GM21529 (cell line): ENCODE measurements at regions not wholly inside any gene's neighbourhood (a gene's known extent, or its start where the extent isn't known, plus 50 kb on each side); places are given as distances from the start of the nearest gene placed in this dataset.
"Not testable (repeated sequence)": the region's sequence is repeated elsewhere in the genome, so short reads cannot be mapped to it uniquely, and the experiment has no call there.

Experiments used
- ATAC-seq: cut with Tn5 transposase; IDR thresholded peaks from one replicate; pipeline ENCODE4 v1.9.1; 2021; ENCODE audit not compliant: unreplicated experiment

DNA sequence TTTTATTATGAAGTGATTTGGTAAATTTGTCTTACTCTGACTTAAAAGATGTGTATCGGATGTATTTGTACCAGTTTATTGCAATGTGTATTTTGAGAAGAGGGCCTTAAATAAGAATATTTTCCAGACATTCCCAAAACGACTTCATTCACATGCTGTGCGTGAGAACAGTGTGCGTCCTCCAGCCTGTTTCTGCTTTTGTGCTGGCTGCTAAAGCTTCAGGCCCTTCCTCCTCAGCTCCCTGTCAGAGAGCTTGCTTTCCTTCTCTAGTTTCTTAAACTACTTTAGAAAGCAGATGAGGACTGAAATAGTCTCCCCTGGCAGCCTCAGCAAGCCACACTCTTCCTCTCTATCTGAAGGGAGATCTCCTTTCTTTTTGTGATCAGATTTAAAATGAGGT is 157.8 kb downstream of the SAMD5 start:
- ATAC-seq: no peak

DNA sequence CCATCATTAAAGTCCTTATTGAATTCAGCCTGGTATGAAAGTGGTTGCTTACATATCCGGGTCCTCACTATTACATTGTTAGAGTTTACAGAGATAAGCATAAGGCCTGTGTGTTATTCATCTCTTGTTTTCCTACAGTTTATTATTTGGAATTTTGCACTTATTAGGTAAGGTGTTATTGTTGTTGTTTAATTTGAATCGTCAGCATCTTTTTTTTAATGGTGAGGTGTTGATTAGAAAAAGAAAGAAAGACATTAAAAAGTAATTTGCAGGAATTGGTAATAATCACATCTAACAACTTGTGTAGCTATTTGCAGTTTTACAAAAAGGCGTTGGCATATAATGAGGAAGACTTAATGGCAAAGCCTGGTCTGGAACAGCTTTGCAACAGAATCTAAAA is 158.6 kb downstream of the SAMD5 start:
- ATAC-seq: no peak

DNA sequence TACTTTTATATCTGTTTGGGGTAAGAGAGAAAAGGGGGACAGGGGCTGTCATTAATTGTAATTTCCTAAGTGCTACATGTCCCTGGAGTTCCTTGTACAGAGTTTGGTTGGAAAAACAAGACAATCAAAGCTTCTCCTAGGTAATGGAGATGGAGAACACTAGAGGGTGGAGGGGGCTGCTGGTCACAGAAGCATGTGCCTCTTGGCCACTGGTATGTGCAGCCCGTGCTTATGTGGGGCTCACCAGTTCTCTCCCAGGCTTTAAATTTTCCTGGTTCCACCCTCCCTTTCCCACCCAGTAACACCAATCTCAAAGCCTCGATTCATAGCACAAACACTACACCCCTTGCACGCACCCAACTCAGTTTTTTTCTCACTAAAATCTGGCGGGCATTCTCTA is 165.6 kb downstream of the SAMD5 start:
- ATAC-seq: no peak

DNA sequence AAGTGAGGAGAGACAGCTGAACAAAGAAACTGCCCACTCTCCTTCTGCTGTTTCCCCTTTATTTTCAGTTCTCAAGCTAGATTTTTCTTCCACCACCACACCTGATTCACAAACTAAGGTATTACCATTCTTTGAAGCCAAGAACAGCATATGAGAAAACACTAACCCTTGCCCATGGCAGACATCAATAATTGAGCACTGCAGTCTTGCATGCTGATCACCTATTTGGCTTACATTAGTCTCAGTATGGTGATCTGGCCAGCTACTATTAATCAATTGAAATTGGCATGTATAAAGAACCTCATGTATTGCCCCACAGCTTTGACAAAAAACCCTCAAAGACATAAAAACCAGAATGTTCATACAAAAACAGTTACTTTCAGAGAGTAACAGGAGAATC is 166.3 kb downstream of the SAMD5 start:
- ATAC-seq: no peak

DNA sequence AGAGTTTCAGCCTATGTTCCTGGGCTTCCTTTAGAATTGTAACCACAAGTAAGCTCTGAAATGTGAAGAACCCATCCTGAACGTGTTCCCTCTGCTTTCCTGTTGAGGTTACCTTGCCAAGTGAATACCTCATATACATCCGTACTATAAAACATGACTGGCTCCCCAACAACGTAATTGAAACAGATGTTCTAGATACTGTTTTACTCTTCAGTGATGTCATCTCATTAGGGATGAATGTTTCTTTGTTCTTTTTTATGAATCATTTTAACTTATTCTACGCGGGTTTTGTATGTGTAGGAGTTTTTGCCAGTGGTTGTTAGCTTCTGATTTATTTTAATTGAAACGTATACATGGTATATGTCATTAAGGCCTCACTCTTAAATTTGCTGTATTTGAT is 166.8 kb downstream of the SAMD5 start:
- ATAC-seq: no peak

DNA sequence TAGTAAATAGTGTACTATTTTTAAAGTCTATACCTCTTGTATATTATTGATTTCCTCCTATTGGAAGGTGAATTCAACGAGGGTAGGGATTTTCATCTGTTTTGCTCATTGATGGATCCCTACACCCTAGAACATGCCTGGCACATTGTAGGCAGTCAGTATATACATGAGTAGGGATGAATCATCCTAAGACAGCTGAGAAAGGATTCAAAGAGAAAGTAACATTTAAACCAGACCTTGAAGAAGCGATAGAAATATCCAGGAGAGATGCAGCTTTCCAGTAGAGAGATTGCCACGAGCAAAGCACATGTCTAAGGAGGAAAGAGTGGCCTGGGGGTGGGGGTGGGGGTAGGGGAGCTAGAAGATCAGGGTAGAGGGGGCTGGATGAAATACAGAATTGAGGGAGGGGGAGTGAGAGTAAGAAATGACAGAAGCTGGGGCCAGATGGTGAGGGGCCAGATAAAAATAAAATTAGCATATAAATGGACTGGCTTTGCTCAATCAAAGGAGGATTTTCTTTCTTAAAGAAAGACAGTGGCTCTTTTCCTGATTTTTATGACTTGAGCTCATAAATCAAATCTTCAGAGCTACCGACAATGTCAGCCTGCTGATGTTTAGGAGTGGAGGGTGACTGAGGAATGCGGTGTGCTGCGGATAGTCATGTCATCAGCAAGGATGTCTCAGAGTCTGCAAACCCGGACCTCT is 168.2 kb downstream of the SAMD5 start:
- no peak for ATAC-seq

DNA sequence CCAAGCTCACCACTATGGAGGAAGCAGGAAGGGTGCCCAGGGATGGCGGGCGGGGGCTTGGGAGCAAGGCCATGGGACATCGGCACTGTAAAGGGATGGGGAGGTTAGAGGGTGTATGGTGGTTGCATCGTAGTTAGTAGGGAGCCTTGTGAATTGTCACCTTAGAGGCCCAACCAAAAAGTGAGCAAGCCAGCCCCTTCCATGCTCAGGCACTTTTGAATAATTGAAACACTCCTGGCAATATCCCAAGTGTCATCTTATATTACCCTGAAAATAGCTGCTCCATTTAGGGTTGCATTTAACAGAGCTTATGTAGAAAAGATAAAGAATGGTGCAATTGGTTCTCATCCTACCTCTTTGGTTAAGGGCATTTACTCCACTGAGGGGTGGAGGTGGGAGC is 169.2 kb downstream of the SAMD5 start:
- no peak for ATAC-seq

DNA sequence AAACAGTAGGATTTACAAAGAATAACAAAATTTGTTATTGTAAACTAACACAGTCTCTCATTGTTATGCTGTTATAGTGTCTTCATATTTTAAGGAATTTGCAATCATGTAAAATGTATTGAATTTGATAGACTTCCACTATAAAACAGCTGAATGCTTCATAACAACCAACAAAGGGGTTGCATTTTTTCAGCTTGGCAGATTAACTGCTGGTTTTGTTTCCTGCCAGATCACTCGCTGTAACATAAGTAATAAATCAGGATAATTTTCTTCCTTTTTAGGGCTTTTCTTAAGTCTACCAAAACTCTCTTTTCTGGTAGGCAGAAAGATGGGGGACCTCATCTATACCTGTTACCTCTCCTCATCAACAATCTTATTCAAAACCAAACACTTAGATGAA is 169.8 kb downstream of the SAMD5 start:
- no peak for ATAC-seq

DNA sequence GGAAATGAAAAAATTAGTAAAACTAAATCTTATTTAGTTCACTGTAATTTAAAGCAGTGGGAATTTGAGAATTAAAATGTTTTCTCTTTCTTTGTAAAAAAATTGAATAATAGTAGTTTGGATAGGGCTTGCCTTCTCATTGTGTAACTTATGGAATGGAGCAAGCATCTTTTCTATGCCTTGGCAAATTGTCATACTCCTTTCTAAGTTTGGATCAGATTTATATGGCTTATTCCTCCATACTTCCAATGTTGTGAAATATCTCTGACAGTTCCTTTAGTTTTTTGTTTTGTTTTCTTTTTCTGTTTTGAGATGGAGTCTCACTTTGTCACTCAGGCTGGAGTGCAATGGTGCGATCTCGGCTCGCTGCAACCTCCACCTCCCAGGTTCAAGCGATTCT is 176.4 kb downstream of the SAMD5 start:
- ATAC-seq: no peak

DNA sequence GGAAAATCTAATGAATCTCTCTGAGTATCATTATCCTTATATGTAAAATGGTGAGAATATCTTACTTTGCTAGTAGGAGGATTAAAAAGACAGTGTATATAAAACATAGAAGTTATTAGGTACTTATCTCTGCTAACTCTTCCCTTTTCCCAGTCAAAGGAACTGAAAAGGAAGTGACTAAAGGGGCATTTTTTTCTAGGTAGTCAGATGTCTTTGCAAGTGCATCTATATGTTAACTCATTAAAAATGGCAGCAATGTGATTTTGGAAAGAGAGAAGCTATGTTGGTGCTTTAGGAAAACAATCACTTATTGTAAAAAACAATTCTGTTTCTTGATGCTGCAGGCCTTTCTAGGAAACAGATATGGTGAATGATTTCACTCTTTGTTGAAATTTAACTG is 180.9 kb downstream of the SAMD5 start:
- no peak for ATAC-seq

DNA sequence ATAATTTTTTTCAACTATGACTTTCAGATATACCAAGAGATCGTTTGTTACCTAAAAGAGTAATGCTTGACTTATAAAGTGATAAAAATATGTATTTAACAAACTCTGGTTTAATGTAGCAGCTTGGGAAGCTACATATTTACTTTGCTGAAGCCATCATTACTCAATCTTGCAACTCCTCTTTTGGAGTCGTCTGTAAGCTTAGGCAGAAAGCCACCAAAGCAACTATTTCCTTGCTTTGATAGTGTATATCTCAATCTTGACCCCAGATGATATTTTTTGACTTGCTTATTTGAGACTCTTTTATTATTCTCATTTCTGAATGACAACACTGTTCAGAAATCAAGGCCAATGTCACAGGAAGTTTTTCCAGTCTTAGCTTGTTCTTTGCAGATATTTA is 183.0 kb downstream of the SAMD5 start:
- no peak for ATAC-seq

DNA sequence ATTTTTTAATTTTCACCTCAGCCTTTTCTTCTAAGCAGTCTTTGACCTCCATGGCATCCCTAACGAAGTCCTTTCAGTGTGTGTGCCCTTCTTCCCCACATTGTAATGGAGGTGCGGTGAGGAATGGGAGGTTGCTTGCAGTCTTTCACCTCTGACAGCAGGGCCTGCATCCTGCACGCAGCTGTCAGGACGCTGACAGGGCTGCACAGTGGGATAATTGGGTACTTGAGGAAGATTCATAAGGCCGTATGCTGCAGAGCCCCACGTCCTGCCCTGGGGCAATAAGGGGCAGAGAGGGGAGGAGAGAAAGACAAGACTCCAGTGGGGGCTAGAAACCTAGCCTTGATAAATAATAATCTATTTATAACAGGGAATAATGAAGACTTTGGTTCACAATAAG is 184.7 kb downstream of the SAMD5 start:
- ATAC-seq: no peak

DNA sequence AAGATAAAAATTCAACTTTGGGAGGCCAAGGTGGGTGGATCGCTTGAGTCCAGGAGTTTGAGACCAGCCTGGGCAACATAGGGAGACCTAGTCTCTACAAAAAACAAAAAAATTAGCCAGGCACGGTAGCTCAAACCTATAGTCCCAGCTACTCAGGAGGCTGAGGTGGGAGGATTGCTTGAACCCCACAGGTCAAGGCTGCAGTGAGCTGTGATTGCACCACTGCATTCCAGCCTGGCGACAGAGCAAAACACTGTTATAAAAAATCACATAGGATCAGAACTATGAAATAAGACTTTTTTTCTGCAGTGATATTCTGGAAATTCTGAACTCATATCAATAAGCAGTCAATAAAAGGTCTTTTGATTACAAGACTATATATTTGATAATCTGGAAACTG is 186.1 kb downstream of the SAMD5 start:
- ATAC-seq: not testable (repeated sequence)

DNA sequence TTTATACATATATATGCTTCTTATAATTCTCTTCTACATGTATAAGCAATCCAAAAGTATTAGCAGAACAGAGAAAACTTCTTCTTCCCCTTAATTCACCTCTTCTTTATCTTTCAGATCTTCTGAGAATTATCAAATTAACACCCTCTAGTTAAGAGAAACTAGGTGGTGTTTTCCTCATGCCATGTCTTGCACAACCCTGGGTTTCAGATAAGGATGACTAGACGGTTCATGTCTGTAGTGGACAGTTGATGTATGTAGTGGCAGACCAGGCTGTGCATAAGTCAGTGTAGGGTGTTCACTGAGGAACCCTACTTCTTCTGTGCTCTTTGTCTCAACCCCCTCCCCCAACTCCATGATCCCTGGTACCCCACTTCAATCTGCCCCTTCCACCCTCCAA is 187.3 kb downstream of the SAMD5 start:
- no peak for ATAC-seq

DNA sequence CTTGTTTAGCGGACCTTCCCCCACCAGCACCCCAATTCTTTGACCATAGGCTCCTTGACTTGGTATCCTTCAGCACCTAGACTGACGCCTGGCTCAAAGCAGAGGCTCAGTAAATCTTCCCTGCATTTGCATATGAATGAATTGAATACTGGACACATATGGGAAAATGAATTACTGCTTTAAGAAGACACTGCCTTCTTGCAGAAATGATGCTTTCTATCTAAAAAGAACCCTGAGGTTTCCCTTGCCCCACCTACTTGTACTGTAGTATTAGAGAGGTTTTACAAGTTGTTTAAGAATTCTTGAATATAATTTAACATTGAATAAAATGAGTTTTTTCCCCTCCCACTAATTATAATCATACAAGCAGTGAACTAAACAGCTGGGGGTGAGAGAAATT is 190.7 kb downstream of the SAMD5 start:
- no peak for ATAC-seq

DNA sequence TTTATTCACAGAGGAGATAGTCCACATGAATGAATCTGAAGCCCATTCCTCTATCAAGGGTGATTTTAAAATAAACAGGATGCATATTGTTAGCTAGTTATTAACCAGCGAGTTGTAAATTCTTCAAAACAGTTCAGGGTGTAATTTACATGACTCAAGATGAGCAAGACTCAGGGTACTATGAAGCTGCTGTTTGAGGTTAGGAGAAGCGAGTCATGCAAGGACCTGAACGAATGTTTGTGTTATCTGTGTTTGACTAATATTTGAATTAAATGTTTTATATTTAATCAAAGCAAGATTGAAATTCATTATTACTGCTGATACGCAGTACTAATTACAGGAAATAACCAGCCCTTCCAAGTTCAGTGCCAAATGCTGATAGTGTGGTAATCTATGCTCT is 191.1 kb downstream of the SAMD5 start:
- ATAC-seq: no peak

DNA sequence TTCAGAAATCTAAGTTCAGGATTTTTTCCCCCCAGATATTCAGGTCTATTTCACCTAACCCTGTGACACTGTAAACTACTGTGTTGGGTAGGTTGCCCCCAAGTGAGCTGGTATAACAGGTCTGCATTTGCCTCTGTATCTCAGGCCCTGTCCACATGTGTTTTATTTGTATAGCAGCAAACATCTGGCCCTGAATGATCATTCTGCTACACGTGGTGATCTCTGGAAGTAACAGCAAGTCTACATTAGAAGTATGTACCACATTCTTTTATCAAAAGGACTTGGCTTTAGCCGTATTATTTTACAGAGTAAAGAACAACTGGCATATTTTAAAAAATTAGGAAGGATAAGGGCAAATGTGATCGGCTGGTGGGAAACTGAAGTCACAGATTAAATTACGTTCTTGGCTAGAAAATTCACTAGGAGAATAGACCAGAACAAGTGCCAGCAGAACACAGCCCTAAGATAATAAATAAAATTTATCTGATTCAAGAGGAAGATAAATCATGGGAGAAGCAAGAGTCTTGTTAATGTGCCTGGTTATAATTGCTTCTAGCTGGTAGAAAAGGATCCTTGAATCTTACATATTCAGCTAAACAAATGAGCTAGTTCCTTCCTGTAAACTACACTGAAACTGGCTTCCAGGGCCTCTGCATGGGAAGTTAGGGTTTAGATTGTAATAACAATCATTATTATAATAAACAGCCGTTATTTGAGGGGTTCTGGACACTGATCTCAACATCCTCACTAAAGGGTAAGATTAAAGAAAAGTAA is 192.1 kb downstream of the SAMD5 start:
- no peak for ATAC-seq

DNA sequence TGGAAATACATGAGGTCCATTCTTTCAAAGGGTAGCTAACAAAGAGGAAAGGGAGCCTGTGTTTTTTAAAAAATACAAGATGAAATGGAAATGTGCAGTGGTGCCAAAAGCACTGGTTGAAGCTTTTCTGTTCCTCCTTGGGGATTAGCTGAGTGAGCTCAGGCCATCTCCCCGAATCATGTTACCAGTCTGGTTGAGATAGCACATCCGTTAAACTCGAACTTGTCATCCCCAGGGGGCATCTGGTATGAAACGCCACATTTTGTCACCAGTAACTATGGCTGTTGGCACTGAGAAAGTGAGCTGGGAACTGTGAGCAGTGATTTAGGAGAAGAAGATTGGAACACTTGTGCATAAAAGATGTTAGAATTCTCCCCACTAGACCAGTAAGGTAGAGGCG is 196.2 kb downstream of the SAMD5 start:
- no peak for ATAC-seq

DNA sequence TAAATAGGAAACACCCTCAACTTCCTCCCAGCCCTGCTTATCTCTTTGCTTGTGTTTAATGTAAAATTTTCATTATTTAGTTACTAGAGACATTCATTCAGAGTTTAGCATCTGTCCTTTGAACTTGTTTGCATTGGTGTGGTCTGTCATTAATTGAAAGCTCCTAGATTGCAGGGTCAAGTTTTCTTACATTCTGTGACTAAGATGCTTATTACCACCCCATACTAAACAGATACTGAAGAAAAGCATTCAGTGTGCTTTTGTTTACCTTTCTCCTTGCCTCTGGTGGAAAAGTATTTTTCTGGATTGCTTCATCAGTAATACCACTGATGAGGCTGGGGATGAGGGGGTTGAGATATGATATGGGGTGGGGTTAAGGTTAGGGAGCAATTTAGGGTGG is 199.0 kb downstream of the SAMD5 start:
- no peak for ATAC-seq

DNA sequence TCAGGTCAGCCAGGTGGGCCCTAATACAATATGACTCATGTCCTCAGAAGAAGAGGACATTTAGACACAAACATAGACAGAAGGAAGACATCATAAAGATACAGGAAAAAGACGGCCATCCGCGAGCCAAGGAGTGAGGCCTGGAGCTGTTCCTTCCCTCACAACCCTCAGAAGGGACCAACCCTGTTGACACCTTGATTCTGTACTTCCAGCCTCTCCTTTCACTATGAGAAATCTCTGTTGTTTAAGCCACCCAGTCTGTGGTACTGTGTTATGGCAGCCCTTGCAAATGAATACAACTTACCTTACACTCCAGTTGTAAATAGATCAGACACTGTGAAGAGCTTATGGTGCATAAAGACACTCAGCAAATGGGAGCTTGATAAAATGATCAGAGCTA is 199.7 kb downstream of the SAMD5 start:
- ATAC-seq: no peak

DNA sequence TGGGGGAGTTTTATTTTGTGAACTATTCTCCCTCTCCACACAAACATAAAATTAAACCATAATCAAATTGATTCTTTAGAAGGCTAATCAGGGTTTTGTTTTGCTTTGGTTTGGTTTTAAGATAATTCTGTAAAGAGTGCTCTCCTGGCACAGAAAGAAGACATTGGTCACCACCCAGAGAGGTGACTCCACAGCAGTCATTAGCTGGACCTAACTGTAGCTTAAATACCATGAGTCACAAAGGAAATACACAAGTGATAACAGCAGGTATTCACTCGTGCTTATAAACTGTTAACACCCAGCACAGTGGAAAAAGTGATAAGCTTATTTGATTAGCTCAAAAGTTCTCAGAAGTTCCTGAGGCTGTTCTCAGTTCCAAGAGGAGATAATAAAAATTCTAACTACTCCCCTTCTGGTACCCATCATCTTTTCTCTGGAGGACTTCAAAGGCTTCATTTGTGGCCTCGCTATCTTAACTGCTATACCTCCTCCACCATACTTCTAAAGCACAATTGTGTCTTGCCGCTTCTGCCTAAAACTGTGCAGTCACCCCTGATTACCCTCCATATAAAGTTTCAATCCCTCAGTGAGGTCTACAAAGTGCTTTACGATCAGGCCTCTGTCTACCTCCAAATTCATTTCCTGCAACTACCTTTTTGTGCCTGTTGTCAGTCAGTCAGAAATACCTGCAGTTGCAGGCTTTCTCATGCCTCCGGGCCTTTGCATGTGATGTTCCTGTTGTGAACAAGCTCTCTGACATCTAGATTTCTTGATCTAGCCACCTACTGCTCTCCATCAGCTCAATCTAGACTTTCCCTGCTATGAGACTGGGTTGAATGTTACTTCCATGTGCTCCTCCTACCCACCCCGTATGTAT is 201.1 kb downstream of the SAMD5 start:
- ATAC-seq: no peak

DNA sequence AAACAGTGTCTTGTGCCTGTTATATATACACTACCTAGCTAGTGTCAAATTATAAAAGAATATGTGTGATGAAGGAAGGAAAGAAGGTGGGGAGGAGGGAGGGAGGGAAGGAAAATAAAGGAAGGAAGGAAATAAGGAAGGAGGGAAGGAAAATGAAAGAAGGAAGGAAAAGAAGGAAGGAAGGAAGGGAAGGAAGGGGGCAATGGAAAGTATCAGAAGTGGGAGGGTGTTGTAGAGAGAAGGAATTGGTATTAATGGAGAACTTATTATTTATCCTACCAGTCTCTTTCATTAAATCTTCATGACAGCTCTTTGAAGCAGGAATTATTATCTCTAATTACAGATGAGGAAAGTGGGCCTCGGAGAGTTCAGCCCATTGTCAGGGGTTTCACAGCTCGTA is 202.4 kb downstream of the SAMD5 start:
- ATAC-seq: no peak
